Activated CD8-positive, alpha-beta T cell treated with anti-CD3 and anti-CD28 coated beads for 36 hours (primary cell): ENCODE measurements at regions not wholly inside any gene's neighbourhood (a gene's known extent, or its start where the extent isn't known, plus 50 kb on each side); places are given as distances from the start of the nearest gene placed in this dataset.

ENCODE experiments used
- ATAC-seq: fragments of 200-7000 bp; cut with Tn5 transposase; one replicate; pipeline ENCODE4 v1.10.0; 2021; ENCODE audit warnings: mild to moderate bottlenecking, moderate library complexity
- CTCF ChIA-PET: fragments of 350-600 bp; sonication (Branson Sonifier 250); formaldehyde crosslinking; loops from one replicate; lab custom pipeline; 2021; ENCODE audit warnings: antibody characterized with exemption; lab: Charles Lee
- POLR2A ChIA-PET: fragments of 350-600 bp; sonication (Branson Sonifier 250); formaldehyde crosslinking; loops from one replicate; lab custom pipeline; 2021; ENCODE audit warnings: antibody characterized with exemption; lab: Charles Lee
- DNase-seq: peaks from one replicate; pipeline ENCODE4 v3.0.0-alpha.2; 2020
- H3K27ac Mint-ChIP-seq: one replicate; pipeline ENCODE4 v1.8.0; 2021; ENCODE audit warnings: mild to moderate bottlenecking, mixed read lengths
- H3K27me3 Mint-ChIP-seq: one replicate; pipeline ENCODE4 v1.8.0; 2021; ENCODE audit warnings: mixed read lengths
- H3K36me3 Mint-ChIP-seq: one replicate; pipeline ENCODE4 v1.8.0; 2021; ENCODE audit warnings: low read depth, mixed read lengths
- H3K4me1 Mint-ChIP-seq: one replicate; pipeline ENCODE4 v1.8.0; 2021; ENCODE audit warnings: low read depth, mixed read lengths
- H3K4me3 Mint-ChIP-seq: one replicate; pipeline ENCODE4 v1.8.0; 2021; ENCODE audit warnings: mild to moderate bottlenecking, moderate library complexity, mixed read lengths
- H3K9me3 Mint-ChIP-seq: one replicate; pipeline ENCODE4 v1.8.0; 2021; ENCODE audit warnings: mixed read lengths
- intact Hi-C: fragments of 100-400 bp; cut with micrococcal nuclease; formaldehyde crosslinking; loops from one replicate; pipeline ENCODE4 v1.10.0; 2022
- TF ChIP-seq, protein P1 (sequence below): fragments of 200-600 bp; IDR thresholded peaks from one replicate; pipeline ENCODE4 v1.8.0; 2022; ENCODE audit warnings: antibody characterized with exemption, mild to moderate bottlenecking

DNA sequence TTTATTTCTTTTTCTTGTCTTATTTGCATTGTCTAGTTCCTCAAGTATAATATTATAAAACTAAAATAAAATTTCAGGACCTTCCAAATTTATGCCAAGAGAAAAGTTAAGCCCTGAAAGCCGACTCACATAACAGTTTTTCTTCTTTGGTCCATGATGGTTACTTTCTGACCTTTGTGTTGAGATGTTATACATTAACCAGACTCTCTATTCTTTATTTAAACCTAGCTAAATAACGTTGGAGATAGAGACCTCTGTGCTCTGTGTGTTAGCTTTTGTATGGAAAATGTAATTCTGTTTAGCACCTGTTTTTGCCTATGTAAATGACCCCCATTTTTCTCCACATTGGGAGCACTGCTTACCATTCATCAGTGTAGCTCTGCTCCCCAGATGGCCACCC lies 352.4 kb downstream of the CD109 start:
- no peaks in the 10 kb centered on the region for H3K36me3 Mint-ChIP-seq
- no peak for DNase-seq
- TF ChIP-seq, protein P1, sequence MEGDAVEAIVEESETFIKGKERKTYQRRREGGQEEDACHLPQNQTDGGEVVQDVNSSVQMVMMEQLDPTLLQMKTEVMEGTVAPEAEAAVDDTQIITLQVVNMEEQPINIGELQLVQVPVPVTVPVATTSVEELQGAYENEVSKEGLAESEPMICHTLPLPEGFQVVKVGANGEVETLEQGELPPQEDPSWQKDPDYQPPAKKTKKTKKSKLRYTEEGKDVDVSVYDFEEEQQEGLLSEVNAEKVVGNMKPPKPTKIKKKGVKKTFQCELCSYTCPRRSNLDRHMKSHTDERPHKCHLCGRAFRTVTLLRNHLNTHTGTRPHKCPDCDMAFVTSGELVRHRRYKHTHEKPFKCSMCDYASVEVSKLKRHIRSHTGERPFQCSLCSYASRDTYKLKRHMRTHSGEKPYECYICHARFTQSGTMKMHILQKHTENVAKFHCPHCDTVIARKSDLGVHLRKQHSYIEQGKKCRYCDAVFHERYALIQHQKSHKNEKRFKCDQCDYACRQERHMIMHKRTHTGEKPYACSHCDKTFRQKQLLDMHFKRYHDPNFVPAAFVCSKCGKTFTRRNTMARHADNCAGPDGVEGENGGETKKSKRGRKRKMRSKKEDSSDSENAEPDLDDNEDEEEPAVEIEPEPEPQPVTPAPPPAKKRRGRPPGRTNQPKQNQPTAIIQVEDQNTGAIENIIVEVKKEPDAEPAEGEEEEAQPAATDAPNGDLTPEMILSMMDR, result no peak
- ChIA-PET CTCF (no interaction called here), POLR2A (no interaction called here)
- H3K27me3 Mint-ChIP-seq, result no peaks in the 10 kb centered on the region
- no peak overlapping the region for H3K4me3 Mint-ChIP-seq
- H3K9me3 Mint-ChIP-seq, result no peaks in the 10 kb centered on the region
- no peaks in the 10 kb centered on the region for H3K4me1 Mint-ChIP-seq
- intact Hi-C loops, result no loop called here
- no peak for ATAC-seq
- no peak overlapping the region for H3K27ac Mint-ChIP-seq

DNA sequence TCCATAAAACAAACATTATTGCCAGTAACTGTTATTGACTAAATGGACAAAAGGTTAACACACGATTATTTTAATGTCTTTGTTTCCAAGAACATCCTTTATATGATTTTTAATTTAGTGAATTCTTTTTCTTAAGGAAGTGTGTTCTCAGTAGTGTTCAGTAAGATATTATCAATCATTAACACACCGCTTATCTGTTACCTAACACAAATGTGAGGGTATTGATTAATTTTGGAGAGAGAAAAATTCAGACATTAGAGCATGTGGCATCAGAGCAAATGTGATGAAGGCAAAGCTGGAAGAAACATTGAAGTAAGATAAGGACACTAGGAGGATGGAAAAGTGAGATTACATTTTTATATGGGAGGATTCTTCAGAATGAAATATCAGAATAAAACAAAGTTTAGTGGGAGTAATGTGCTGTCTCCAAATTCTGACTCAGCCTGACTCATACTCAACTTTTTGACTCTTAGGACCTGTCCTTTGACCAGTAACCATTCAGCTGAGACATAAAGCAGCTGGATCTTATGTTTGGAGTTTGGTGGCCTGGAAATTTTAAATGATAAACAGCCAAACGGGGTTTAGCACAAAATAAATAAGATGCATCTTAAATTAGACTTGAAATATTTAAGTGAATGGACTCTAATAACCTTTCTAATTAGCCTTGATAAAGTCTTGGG lies 348.6 kb downstream of the CD109 start:
- DNase-seq (no peak), ATAC-seq (no peak)
- no peaks in the 10 kb centered on the region for H3K36me3 Mint-ChIP-seq
- H3K27ac Mint-ChIP-seq, result no peak overlapping the region
- intact Hi-C loops, result no loop called here
- TF ChIP-seq, protein P1, result no peak
- ChIA-PET POLR2A (no interaction called here), CTCF (no interaction called here)
- no peak overlapping the region for H3K4me3 Mint-ChIP-seq
- H3K4me1 Mint-ChIP-seq, result no peaks in the 10 kb centered on the region
- no peaks in the 10 kb centered on the region for H3K9me3 Mint-ChIP-seq
- no peaks in the 10 kb centered on the region for H3K27me3 Mint-ChIP-seq

DNA sequence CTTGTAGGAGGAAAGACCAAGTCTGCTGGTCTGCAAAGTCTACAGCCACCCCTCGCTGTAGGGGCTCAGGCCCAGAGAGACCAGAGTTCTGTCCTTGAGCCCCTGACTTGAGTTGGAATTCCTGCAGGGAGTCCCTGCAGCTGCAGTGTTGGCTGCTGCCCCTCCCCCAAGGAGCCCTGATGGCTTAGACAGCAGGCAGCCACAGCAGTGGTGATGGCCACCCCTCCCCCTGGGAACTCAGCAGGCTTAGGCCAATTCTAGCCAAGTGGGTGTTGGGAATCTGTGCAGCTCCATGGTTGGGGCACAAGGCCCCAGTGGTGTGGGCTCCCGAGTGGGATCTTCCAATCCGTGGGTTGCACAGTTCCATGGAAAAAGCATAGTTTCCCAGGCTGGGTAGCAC lies 345.4 kb downstream of the CD109 start:
- DNase-seq (no peak), ATAC-seq (no peak)
- Mint-ChIP-seq H3K4me1 (no peaks in the 10 kb centered on the region), H3K36me3 (no peaks in the 10 kb centered on the region), H3K4me3 (no peak overlapping the region), H3K27ac (no peak overlapping the region), H3K27me3 (no peaks in the 10 kb centered on the region), H3K9me3 (no peaks in the 10 kb centered on the region)
- TF ChIP-seq, protein P1, result no peak
- ChIA-PET POLR2A (no interaction called here), CTCF (no interaction called here)
- intact Hi-C loops, result no loop called here

- TF ChIP-seq, protein P1, result no peak
- H3K27me3 Mint-ChIP-seq, result no peaks in the 10 kb centered on the region
- no peak overlapping the region for H3K4me3 Mint-ChIP-seq
- ATAC-seq (no peak), DNase-seq (no peak)
- no peaks in the 10 kb centered on the region for H3K36me3 Mint-ChIP-seq
- H3K27ac Mint-ChIP-seq, result no peak overlapping the region
- no peaks in the 10 kb centered on the region for H3K4me1 Mint-ChIP-seq
- ChIA-PET POLR2A (no interaction called here), CTCF (no interaction called here)
- H3K9me3 Mint-ChIP-seq, result peaks cover 5% of the 10 kb centered on the region
- intact Hi-C loops, result no loop called here
These were observed 322.8 kb downstream of the CD109 start for GRCh38 chr6:74018825-74019224.

- Mint-ChIP-seq H3K27ac (no peak overlapping the region), H3K27me3 (no peaks in the 10 kb centered on the region), H3K4me1 (no peaks in the 10 kb centered on the region), H3K4me3 (no peak overlapping the region), H3K36me3 (no peaks in the 10 kb centered on the region), H3K9me3 (peaks cover 1% of the 10 kb centered on the region)
- CTCF ChIA-PET, result no interaction called here
- no peak for ATAC-seq
- TF ChIP-seq, protein P1, result no peak
- POLR2A ChIA-PET, result no interaction called here
- intact Hi-C loops, result no loop called here
- DNase-seq, result no peak
These were observed 319.4 kb downstream of the CD109 start for GRCh38 chr6:74015427-74015826.
